Activated CD4-positive, alpha-beta T cell treated with anti-CD3 and anti-CD28 coated beads, Interleukin-2, amount 50 U/mL, for 48 hours (primary cell): ENCODE measurements at regions not wholly inside any gene's neighbourhood (a gene's known extent, or its start where the extent isn't known, plus 50 kb on each side); places are given as distances from the start of the nearest gene placed in this dataset.

Experiments
- DNase-seq, 2 experiments: peaks; one replicate each; pipeline ENCODE4 v3.0.0-alpha.2; 2020

DNA sequence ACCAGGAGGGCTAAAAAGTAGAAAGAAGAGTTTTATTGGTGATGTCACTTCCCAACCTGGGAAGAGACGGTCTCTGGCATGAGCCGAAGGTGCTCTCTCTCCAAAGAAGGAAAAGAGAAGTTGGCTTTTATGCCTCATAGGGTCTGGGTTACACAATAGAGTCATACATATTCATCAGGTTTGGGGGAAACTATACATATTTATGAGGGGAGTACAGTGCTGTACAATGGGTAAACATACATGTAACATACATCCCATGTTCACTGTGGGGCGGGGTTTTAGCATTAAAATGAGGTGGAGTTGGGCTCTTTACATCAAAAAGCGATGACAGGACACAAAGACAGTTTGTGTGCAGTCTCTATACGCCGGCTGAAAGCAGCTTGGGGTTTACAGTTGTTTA, 701.7 kb downstream of the TYW1 start:
- no peak for DNase-seq

DNA sequence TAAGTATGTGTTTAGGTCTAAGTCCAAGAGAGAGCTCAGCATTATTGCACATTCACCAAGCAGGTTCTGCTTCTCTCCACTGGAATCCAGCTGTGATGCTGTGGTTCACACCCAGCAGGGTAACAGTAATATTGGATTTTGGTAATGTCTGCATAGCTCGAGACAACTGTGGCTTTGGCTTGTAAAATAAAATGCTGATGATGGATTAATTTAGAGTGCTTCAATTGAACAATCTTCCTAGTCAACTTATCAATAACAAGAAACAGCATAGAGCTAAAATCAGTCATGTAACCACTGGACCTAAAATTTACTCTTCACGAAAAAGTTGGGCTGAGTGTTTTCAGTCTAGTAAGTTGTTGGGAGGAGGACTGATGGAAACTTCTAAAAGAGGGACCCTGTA, 709.2 kb downstream of the TYW1 start:
- DNase-seq, result no peak

GRCh38 chr7:67711706-67712105, 715.1 kb downstream of the TYW1 start:
- no peak for DNase-seq

DNA sequence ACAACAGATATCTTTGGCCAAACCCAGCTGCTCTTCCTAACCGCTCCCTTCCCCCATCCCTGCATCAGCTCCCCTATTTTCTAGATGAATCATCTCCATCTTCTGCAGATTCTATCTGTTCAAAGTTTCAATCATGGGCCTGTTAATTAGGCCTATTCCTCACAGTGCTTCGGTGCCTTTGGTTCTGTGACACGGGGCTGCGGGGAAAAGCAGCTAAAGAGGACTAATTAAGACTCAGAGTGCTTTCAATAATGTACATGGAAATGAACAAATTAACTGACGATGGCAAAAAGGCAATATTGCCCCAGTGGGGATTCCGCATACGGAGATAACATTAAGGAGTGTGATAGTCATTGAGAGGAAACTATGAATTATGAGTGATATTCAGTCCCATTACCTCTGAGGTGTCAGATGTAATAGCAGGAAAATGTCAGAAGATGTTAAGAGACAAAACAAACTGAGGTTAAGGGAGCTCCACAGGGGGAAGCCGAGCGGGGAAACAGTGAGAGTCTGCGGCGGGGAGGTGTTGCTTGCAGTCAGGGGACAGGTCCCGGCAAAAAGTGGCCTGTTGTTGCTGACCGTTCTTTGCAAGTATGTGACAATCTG, 716.9 kb downstream of the TYW1 start:
- no peak for DNase-seq

- DNase-seq, result no peak
These were observed 720.1 kb downstream of the TYW1 start for GRCh38 chr7:67716729-67717128.

GRCh38 chr7:67723591-67723990, 727.0 kb downstream of the TYW1 start:
- DNase-seq, result no peak

DNA sequence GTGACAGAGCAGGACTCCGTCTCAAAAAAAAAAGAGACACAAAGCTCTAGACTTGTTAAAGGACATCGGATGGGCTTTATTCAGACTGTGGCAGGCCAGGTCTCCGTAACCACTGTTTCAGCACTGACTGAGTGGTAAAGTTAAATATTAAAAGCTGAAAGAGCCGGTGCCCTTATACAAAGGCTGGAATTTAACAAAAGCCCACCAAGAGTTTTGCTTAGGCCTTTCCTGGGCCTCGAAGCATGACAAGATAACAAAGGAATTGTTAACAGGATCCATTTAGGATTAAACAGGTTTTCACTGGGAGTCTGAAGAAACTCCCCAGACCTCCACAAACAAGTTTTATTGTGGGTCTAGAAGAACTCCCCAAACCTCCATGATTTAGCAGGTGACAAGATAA, 727.8 kb downstream of the TYW1 start:
- no peak for DNase-seq

DNA sequence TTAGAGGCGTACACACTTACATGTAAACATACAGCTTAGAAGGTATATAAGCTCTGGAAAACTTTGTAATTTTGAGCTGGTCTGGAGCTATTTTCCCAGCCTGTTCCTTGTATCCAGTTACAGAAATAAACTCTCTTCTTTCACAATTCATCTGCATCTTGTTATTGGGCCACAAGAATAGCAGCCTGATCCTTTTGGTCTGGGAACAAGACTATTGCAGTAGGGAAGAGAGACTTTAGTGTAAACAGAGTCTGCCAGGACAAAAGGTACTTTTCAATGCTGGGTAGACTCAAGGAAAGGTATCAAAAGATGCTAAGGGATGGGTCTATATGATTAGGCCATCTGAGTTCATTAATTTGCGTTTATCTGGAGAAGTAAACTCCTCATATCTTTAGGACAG, 728.3 kb downstream of the TYW1 start:
- DNase-seq, result no peak

- DNase-seq, result no peak
These were observed 728.8 kb downstream of the TYW1 start for GRCh38 chr7:67725423-67725822.

DNA sequence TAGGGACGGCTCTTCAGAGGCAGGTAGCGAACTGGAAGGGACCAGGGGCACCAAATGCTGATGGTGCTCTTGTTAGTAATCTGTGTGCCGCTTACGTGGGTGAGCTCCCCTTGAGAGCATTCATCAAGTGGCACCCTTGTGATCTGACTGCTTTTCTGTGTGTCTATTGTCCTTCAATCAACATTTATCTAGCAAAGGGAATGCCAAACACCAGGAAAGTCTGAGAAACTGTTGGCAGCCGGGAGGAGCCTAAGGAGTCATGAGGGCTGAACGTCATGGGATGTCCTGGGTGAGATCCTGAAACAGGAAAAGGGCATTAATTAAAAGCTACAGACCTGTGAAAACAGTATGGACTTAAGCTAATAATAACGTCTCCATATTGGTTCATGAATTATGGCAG, 733.1 kb downstream of the TYW1 start:
- no peak for DNase-seq

- DNase-seq, result no peak
These were observed 735.1 kb downstream of the TYW1 start for GRCh38 chr7:67731704-67732103.

DNA sequence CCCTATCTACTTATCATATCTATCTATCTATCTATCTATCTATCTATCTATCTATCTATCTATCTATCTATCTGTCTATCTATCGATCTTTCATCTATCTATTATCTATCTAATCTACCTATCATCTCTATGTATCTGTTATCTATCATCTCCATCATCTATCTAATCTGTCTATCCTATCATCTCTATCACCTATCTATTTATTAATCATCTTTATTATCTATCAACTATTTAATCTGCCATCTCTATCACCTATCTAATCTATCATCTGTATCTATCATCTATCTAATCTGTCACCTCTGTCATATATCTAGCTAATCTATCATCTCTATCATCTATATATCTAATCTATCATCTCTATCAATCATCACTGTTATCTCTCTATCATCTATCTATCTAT, 736.3 kb downstream of the TYW1 start:
- no peak for DNase-seq

DNA sequence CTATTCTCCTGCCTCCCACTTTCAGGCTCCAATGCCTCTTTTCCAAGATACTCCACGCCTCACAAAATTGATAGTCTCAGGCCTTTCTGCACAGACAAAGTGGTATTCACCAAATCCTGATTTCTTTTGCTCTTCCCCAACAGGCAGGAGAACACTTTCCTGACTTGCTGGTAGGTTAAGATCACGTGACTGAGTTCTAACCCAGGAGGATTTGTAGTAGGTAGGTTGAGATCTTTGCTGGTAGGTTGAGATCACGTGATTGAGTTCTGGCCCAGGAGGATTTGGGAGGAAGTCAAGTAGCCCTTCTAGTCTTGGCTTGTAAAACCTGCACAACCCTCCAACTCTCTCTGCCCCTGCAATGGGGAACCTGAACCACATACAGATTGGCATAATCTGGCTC, 741.5 kb downstream of the TYW1 start:
- no peak for DNase-seq

- no peak for DNase-seq
These were observed 742.3 kb downstream of the TYW1 start for GRCh38 chr7:67738958-67739357.

DNA sequence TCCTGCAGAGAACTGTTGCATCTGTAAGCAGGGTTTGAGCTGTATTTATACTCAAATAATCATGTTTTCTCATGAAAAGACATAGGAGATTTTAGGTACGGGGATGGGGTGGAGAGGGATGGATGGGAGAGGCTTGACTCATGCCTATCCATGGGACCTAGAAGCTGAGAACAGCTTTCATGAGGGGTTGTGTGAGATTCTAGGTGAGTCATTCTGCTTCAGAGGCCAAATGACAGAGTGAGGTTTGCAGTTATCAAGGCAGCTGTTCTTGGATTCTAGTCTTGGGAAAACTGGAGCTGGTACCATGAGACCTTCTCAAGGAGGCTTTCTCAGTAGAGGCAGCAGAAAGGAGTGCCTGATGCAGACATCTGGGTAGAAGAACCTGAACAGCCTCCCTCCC, 746.9 kb downstream of the TYW1 start:
- DNase-seq, result no peak

DNA sequence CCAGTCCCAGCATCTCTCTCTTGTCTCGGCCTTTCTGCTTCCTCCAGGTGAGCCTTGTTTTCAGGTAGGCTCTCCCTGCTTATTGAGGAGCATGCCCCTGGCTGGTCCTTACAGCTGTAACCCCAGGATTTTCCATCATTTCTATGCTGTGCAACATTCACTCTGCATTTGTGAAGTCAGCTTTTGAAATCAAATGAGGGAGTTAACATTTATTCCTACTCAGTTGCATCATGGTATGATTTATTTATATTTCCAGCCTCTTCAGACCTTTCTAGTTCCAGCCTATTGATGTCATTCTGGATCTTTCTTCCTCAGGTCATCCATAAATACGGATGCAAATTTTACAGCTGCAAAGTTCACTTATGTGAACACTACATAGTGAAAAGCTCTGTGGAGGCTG, 755.6 kb downstream of the TYW1 start:
- DNase-seq, result no peak

GRCh38 chr7:67753891-67754290, 757.3 kb downstream of the TYW1 start:
- DNase-seq, result no peak

DNA sequence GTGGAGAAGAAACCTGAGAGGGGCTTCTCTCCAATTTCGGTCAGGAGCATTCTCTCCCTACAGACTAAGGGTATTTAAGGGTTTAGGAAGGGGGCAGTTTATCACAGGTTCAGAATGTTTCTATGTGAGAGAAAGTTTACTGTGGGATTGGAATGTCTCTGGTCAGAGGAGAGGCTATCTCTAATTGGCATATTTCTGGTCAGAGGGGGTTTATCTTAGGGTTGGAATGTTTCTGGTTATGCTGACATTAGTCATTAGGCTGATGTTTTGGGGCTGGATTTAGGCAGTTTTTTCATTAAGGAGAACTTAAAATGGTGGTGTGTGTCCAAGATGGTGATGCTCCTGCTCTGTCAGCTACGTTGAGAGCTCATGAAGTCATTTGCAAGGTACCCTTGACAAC, 758.0 kb downstream of the TYW1 start:
- DNase-seq, result no peak

- DNase-seq, result no peak
These were observed 761.9 kb downstream of the TYW1 start for GRCh38 chr7:67758551-67758950.

GRCh38 chr7:67760971-67761370, 764.3 kb downstream of the TYW1 start:
- no peak for DNase-seq

DNA sequence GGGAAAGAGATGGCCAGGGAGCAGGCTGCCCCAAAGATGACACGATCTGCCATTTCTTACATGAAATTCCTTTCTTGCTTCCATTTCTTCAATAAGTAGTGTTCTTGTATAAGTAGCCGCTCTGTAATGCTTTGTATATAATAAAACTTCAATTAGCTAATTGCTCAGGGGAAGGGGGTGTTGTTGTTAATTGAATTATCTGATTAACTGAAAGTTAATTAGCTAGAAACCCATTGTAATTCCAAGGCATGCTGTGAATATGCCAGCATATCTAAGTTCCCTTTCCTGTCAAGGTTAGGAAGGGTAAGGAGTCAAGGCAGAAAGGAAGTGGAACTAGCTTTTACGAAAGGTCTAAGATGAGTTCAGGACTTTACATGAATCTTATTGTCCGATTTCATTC, 765.9 kb downstream of the TYW1 start:
- no peak for DNase-seq

DNA sequence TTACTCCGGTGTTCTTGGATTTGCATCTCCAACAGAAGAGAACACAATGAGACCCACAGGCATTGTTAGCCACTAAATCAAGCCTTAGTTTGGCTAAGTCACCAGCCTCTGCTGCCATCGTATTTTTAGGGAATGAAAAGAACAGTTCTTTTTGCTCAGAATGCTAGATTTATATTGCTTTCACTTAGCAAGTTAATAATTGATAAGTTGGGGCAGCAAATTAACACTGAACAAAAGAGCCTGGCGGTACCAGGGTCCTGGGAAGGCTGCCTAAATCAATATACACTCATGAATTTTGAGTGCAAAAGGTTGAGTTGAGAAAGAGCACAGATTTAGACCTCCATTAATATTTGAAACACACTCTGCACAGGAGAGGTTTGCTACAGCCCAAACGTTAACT, 767.7 kb downstream of the TYW1 start:
- no peak for DNase-seq

GRCh38 chr7:67765481-67766175, 769.0 kb downstream of the TYW1 start:
- no peak for DNase-seq

DNA sequence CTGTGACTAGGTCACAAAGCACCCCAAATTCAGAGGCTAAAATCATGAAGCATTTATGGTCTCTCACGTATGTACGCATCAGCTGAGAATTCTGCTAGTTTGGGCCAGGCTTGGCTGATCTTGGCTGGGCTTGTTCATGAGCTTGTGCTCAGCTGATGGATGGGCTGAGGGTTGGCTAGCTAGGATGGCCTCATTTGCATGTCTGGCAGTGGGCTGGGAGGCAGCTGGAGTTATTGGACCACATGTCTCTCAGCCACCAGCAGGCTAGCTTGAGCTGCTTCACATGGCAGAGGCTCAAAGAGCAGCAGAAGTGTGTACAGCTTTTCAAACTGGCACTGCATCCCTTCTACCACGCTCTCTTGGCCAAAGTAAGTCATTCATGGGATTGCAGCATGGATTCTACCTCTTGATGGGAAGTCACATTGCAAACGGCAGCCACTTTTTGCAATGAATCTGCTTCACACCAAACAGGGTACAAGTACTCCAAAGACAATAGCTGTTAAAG, 770.3 kb downstream of the TYW1 start:
- DNase-seq, result no peak
